ENCODE measurements at regions not wholly inside any gene's neighbourhood (a gene's known extent, or its start where the extent isn't known, plus 50 kb on each side); places are given as distances from the start of the nearest gene placed in this dataset.

- TF ChIP-seq EZH2 (IDR thresholded peaks at IDR 0.05; ENCODE audit: low read depth) (no peak), CTCF (conservative IDR thresholded peaks at IDR 0.05) (no peak)
Measured at GRCh38 chr6:169014211-169015197, 239.1 kb downstream of the THBS2 start.
